ENCODE measurements at regions not wholly inside any gene's neighbourhood (a gene's known extent, or its start where the extent isn't known, plus 50 kb on each side); places are given as distances from the start of the nearest gene placed in this dataset.

GRCh38 chr3:118833075-118833474 is 201.6 kb downstream of the IGSF11 start:
- Histone ChIP-seq H3K36me3 (ENCODE audit: control insufficient read depth, insufficient read depth, low read length) (no peaks in the 10 kb centered on the region), H3K9me3 (ENCODE audit: control insufficient read depth, low read length) (peaks cover 2% of the 10 kb centered on the region), H3K4me1 (ENCODE audit: control insufficient read depth, insufficient read depth, low read length) (no peaks in the 10 kb centered on the region), H3K4me3 (ENCODE audit: low read length) (no peak overlapping the region), H3K27me3 (ENCODE audit: control insufficient read depth, insufficient read depth, low read length, poor library complexity, severe bottlenecking) (no peaks in the 10 kb centered on the region), H3K9ac (ENCODE audit: extremely low read depth, low read length, poor library complexity, severe bottlenecking) (no peak overlapping the region), H3K27ac (ENCODE audit: low read depth, low read length) (no peak overlapping the region)
- TF ChIP-seq CTCF (conservative IDR thresholded peaks at IDR 0.05) = no peak
- Mint-ChIP-seq H3K4me3 (no peak overlapping the region), H3K36me3 (ENCODE audit: low read depth) (no peaks in the 10 kb centered on the region), H3K4me1 (no peaks in the 10 kb centered on the region), H3K27me3 (ENCODE audit: insufficient read depth) (no peaks in the 10 kb centered on the region), H3K9me3 (peaks cover 11% of the 10 kb centered on the region), H3K27ac (no peak overlapping the region)
- WGBS, 2 experiments (ENCODE audit: insufficient coverage in 1 of 2, insufficient read length in 1 of 2) = 79 to 85% methylated on average over 6 of the region's 6 CpGs
- DNase-seq = no peak

- Histone ChIP-seq H3K27ac (ENCODE audit: low read depth, low read length) (no peak overlapping the region), H3K27me3 (ENCODE audit: control insufficient read depth, insufficient read depth, low read length, poor library complexity, severe bottlenecking) (no peaks in the 10 kb centered on the region), H3K9ac (ENCODE audit: extremely low read depth, low read length, poor library complexity, severe bottlenecking) (no peak overlapping the region), H3K36me3 (ENCODE audit: control insufficient read depth, insufficient read depth, low read length) (no peaks in the 10 kb centered on the region), H3K4me3 (ENCODE audit: low read length) (no peak overlapping the region), H3K4me1 (ENCODE audit: control insufficient read depth, insufficient read depth, low read length) (no peaks in the 10 kb centered on the region), H3K9me3 (ENCODE audit: control insufficient read depth, low read length) (peaks cover 51% of the 10 kb centered on the region)
- H3K9me3 Mint-ChIP-seq = peaks cover 67% of the 10 kb centered on the region
- no peak overlapping the region for H3K27ac Mint-ChIP-seq
- H3K4me1 Mint-ChIP-seq = no peaks in the 10 kb centered on the region
- peaks cover 4% of the 10 kb centered on the region for H3K36me3 Mint-ChIP-seq (ENCODE audit: low read depth)
- DNase-seq = no peak
- WGBS, 2 experiments (ENCODE audit: insufficient coverage in 1 of 2, insufficient read length in 1 of 2) = 0% methylated on average over 1 of the region's 1 CpG
- peaks cover 2% of the 10 kb centered on the region for H3K27me3 Mint-ChIP-seq (ENCODE audit: insufficient read depth)
- no peak overlapping the region for H3K4me3 Mint-ChIP-seq
- TF ChIP-seq CTCF (conservative IDR thresholded peaks at IDR 0.05) = no peak
Observed at GRCh38 chr3:118838871-118839270, 195.8 kb downstream of the IGSF11 start.

- Mint-ChIP-seq H3K36me3 (ENCODE audit: low read depth) (peaks cover 4% of the 10 kb centered on the region), H3K27me3 (ENCODE audit: insufficient read depth) (peaks cover 2% of the 10 kb centered on the region), H3K4me1 (no peaks in the 10 kb centered on the region), H3K9me3 (peaks cover 73% of the 10 kb centered on the region), H3K27ac (no peak overlapping the region), H3K4me3 (no peak overlapping the region)
- H3K36me3 ChIP-seq (ENCODE audit: control insufficient read depth, insufficient read depth, low read length) = no peaks in the 10 kb centered on the region
- peaks cover 55% of the 10 kb centered on the region for H3K9me3 ChIP-seq (ENCODE audit: control insufficient read depth, low read length)
- DNase-seq = no peak
- WGBS, 2 experiments (ENCODE audit: insufficient coverage in 1 of 2, insufficient read length in 1 of 2) = 92 to 95% methylated on average over 7 of the region's 7 CpGs
- no peaks in the 10 kb centered on the region for H3K4me1 ChIP-seq (ENCODE audit: control insufficient read depth, insufficient read depth, low read length)
- no peak overlapping the region for H3K27ac ChIP-seq (ENCODE audit: low read depth, low read length)
- H3K27me3 ChIP-seq (ENCODE audit: control insufficient read depth, insufficient read depth, low read length, poor library complexity, severe bottlenecking) = no peaks in the 10 kb centered on the region
- H3K9ac ChIP-seq (ENCODE audit: extremely low read depth, low read length, poor library complexity, severe bottlenecking) = no peak overlapping the region
- no peak overlapping the region for H3K4me3 ChIP-seq (ENCODE audit: low read length)
- TF ChIP-seq CTCF (conservative IDR thresholded peaks at IDR 0.05) = no peak
Observed at GRCh38 chr3:118842147-118842863, 192.3 kb downstream of the IGSF11 start.

All from endodermal cell (in vitro differentiated cells).